Esophagus (tissue), 2 donors: ENCODE measurements at regions not wholly inside any gene's neighbourhood (a gene's known extent, or its start where the extent isn't known, plus 50 kb on each side); places are given as distances from the start of the nearest gene placed in this dataset.
"Not testable (repeated sequence)": the region's sequence is repeated elsewhere in the genome, so short reads cannot be mapped to it uniquely, and the experiment has no call there.

ENCODE experiments used
- H3K27ac ChIP-seq, 2 donors: one replicate each; pipeline ENCODE4 v1.5.1; 2013; ENCODE audit warnings: low read depth in 2 of 2, mild to moderate bottlenecking in 2 of 2, inconsistent platforms in 1 of 2, low read length in 1 of 2, moderate library complexity in 1 of 2
- H3K27me3 ChIP-seq, 2 donors: one replicate each; pipeline ENCODE4 v1.6.1; 2013; ENCODE audit warnings: low read length in 2 of 2, control low read depth in 1 of 2, mild to moderate bottlenecking in 1 of 2; ENCODE audit not compliant: insufficient read depth in 2 of 2, control insufficient read depth in 1 of 2
- H3K36me3 ChIP-seq, 2 donors: one replicate each; pipeline ENCODE4 v1.6.1; 2013; ENCODE audit warnings: low read length in 1 of 2; ENCODE audit not compliant: control insufficient read depth in 2 of 2, insufficient read depth in 2 of 2
- H3K4me1 ChIP-seq, 2 donors: one replicate each; pipeline ENCODE4 v1.6.1; 2013; ENCODE audit warnings: low read length in 1 of 2; ENCODE audit not compliant: control insufficient read depth in 2 of 2, insufficient read depth in 2 of 2
- H3K4me3 ChIP-seq, 2 donors: one replicate each; pipeline ENCODE4 v1.5.1; 2013; ENCODE audit warnings: low read length in 2 of 2, mild to moderate bottlenecking in 2 of 2, low read depth in 1 of 2, moderate library complexity in 1 of 2
- H3K9me3 ChIP-seq, 2 donors: one replicate each; pipeline ENCODE4 v1.6.1; 2013; ENCODE audit warnings: mild to moderate bottlenecking in 2 of 2, low read depth in 1 of 2, low read length in 1 of 2, moderate library complexity in 1 of 2; ENCODE audit not compliant: control insufficient read depth in 2 of 2, insufficient read depth in 1 of 2
- WGBS, 2 donors: extraction: QIAGEN DNeasy Blood & Tissue Kit; methylation state at CpG; one replicate each; pipeline ENCODE4 v1.1.7; 2013; 5-methylcytosine and 5-hydroxymethylcytosine counted together
- donor health status: healthy with polysubstance abuse.
- donor health status: Bipolar disorder and iron deficiency.

DNA sequence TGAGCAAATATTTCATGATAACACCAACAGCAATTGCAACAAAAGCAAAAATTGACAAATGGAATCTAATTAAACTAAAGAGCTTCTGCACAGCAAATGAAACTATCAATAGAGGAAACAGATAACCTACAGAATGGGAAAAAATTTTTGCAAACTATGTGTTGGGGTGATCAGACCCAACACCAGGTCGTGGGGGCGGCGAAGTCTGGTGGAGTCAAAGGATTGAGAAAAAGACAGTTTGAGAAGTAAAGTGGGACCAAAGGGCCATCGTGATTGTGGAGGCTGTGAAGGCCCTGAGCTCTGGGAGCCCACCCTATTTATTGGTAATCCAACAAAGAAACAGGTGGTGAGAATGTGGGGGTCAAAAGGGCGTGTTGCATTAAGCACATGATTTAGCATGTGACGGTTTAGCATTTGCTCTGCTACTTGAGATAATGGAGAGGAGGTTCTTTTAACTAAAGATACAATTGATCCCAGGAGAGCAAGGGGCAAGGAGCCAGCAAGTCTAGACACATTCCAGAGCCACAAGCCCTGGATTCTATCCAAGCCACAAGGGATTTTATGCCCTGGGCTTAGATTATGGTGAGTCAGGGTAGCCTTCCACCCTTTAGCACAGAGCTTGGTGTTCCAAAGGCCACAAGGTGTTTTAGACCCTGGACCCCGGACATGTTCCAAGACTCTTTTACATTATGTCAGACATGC, 65.5 kb upstream of the VLDLR start:
- not testable (repeated sequence) for H3K27me3 ChIP-seq, H3K9me3 ChIP-seq, H3K4me1 ChIP-seq, H3K4me3 ChIP-seq, H3K27ac ChIP-seq, H3K36me3 ChIP-seq
- 88 to 89% methylated on average over 7 of the region's 7 CpGs for WGBS, 2 donors

DNA sequence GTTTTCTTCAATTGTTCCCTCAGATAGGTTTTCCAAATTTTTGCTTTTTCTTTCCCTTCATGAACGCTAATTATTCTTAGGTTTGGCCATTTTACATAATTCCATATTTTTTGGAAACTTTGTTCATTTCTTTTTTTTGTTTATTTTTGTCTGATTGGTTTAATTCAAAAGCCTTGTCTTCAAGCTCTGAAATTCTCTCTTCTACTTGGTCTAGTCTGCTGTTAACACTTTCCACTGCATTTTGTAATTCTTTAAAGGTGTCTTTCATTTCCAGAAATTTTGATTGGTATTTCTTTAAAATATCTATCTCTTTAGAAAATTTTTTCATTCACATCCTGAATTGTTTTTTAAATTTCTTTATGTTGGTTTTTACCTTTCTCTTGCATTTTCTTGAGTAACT, 63.9 kb upstream of the VLDLR start:
- no peaks in the 10 kb centered on the region for H3K36me3 ChIP-seq
- no peaks in the 10 kb centered on the region for H3K9me3 ChIP-seq
- H3K27me3 ChIP-seq: no peaks in the 10 kb centered on the region
- 90 to 98% methylated on average over 1 of the region's 1 CpG for WGBS, 2 donors
- H3K4me3 ChIP-seq: no peak overlapping the region
- H3K27ac ChIP-seq: no peak overlapping the region
- H3K4me1 ChIP-seq: peaks cover 0 to 3% of the 10 kb centered on the region in 2 donors

DNA sequence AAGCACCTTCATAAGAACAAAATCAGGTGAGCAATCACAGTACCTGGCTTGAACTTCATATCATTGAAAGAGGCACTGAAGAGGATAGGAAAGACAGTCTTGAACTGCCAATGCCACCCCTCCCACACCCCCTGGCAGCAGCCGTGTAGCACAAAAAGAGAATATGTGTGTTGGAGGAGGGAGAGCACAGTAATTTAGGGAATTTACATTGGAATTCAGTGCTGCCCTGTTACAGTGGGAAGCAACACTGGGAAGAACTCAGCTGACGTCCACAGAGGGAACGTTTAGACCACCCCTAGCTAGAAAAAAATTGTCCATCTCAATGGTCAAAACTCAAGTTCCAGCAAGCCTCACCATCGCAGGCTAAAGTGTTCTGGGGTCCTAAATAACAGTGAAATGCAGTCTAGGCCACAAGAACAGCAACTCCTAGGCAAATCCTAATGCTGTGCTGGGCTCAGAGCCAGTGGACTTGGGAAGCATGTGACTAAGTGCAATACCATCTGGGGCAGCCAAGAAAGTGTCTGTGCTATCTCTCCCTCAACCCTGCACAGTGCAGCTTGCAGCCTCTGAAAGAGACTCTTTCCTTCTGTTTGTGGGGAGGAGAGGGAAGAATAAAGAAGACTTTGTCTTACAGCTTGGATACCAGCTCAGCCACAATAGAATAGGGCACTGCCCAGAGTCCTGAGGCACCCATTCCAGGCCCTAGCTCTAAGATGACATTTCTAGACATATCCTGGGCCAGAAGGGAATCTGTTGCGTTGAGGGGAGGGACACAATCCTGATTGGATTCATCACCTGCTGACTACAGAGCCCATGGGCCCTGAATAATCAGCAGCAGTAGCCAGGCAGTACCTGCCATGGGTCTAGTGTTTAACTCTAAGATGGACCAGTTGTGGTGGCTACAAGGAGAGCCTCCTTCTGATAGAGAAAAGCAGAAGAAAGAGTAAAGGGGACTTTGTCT, 62.1 kb upstream of the VLDLR start:
- 43 to 46% methylated on average over 5 of the region's 5 CpGs for WGBS, 2 donors
- Histone ChIP-seq H3K4me1 (peaks cover 0 to 3% of the 10 kb centered on the region in 2 donors), H3K4me3 (no peak overlapping the region), H3K27me3 (no peaks in the 10 kb centered on the region), H3K9me3 (no peaks in the 10 kb centered on the region), H3K36me3 (no peaks in the 10 kb centered on the region), H3K27ac (no peak overlapping the region)

DNA sequence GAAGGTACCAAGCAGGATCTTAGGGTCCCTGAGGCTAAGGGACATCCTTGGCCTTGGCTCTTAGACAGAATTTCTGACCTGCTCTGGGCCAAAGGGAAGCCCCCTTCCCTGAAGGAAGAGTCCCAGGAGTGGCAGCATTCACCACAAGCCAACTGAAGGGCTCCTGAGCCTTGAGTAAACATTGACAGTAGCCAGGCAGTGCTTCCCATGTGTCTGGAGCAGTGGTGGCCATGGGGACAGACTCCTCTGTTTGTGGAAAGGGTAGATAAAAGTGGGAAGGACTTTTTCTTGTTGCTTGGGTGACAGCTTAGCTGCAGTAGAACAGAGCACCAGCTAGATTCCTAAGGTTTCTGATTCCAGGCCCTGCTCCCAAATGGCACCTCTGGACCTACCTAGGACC, 61.4 kb upstream of the VLDLR start:
- H3K36me3 ChIP-seq: no peaks in the 10 kb centered on the region
- no peaks in the 10 kb centered on the region for H3K9me3 ChIP-seq
- H3K4me1 ChIP-seq: peaks cover 0 to 3% of the 10 kb centered on the region in 2 donors
- no peaks in the 10 kb centered on the region for H3K27me3 ChIP-seq
- H3K27ac ChIP-seq: no peak overlapping the region
- H3K4me3 ChIP-seq: no peak overlapping the region

DNA sequence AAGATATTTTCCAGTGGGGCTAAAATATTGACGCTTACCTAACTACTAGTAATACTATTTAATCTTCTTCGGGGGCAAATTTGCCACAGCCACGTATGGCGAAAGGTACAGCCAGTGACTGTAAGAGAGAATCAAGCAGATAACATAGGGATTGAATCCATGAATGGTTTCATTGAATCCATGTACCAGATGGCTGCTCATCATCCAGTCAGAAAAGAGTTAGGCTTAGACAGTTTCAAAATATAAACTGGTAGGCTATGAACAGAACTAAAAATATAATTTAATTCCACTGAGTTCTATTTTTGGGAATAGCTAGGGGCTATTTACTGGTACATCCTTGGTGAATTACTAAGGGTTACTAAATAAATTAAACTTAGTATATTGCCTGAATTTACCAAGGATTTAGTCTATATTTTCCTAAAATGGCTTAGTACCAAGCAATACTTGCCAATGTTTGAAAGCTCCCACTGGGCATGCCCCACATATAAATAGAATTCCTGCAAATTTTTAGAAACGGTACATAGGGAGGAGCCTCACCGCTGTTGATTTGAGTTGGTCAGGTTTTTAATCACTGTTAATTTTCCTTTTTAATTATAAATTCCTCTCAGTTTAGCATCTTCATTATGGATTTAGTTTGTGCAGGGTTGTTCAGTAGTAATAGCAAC, 55.8 kb upstream of the VLDLR start:
- no peaks in the 10 kb centered on the region for H3K4me1 ChIP-seq
- H3K27ac ChIP-seq: no peak overlapping the region
- no peaks in the 10 kb centered on the region for H3K36me3 ChIP-seq
- no peak overlapping the region for H3K4me3 ChIP-seq
- WGBS, 2 donors: 90 to 94% methylated on average over 6 of the region's 6 CpGs
- no peaks in the 10 kb centered on the region for H3K9me3 ChIP-seq
- no peaks in the 10 kb centered on the region for H3K27me3 ChIP-seq

DNA sequence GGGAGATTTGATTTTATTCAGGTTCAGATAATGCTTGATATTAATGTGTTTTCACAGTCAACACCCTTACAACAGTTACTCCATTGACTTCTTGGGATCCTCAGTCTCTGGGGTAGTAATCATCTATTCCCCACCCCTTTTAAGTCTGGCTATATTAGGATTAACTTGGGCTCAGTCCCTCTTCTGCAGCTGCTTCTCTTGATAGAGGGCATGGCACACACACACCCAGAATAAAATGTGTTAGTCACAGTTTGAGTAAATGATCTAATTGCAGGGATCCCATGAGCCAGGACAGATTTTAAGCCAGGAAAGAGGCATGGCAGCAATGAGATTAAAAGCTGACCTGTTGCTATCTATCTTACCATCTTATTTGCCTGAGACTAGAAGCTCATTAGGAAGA, 53.7 kb upstream of the VLDLR start:
- Histone ChIP-seq H3K4me1 (no peaks in the 10 kb centered on the region), H3K36me3 (no peaks in the 10 kb centered on the region), H3K27ac (no peak overlapping the region), H3K4me3 (no peak overlapping the region), H3K27me3 (no peaks in the 10 kb centered on the region), H3K9me3 (no peaks in the 10 kb centered on the region)

DNA sequence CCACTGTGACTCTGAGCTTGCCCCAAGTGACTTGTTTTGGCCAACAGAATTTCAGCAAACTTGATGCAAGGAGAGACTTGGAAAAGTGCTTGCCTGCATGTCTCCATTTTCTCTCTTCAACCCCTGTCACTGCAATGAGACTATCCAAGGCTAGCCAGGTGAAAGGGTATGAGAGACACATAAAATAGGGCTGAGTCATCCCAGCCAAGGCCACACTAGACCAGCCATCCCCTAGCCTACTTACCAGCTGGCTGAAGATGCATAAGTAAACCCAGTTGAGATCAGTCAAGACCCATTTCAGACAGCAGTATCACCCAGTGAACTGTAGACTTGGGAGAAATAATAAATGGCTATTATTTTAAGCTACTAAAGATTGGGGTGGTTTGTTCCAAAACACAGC, 52.9 kb upstream of the VLDLR start:
- H3K4me3 ChIP-seq: no peak overlapping the region
- no peaks in the 10 kb centered on the region for H3K36me3 ChIP-seq
- no peak overlapping the region for H3K27ac ChIP-seq
- no peaks in the 10 kb centered on the region for H3K9me3 ChIP-seq
- H3K27me3 ChIP-seq: no peaks in the 10 kb centered on the region
- H3K4me1 ChIP-seq: no peaks in the 10 kb centered on the region

DNA sequence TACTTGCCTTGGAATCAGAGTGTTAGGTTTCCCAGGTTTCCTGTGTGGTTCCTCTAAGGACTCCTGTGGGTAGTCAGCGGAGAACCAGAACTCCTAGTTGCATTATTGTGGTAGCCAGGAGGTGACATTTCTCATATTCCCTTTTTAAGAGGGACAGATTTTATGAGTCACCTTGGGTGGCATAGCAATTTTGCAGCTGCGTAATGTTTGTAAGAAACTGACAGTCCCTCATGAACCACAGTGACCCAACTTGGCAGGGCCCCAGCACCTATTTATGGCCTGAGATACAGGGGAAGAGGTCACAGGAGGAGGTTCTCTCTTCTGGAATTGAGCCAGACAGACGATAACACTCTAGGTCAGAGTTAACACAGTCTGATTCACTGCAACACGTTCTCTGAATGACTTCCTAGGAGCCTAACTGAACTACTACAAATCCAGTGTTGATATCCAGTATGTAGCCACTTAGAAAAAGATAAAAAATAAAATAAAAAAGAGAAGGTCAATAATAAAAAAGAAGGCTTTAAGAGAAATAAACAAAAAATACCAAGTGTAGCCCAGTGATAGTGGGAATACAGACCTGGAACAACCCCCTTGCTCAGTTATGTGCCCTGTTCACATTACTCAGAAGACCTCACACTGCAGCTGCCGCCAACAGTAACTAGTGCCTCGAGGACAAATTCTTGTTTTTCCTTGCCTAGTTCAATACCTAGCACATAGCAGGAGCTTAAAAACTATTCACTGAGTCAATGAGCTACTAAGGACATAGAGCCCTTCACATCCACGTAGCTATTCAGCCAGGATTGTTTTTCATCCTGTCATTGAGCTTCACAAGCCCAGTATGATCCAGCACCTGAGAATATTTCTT, 50.7 kb upstream of the VLDLR start:
- no peaks in the 10 kb centered on the region for H3K36me3 ChIP-seq
- peak overlapping the region in 1 of 2 donors; percentile 7 for H3K27ac ChIP-seq
- 25 to 27% methylated on average over 7 of the region's 7 CpGs for WGBS, 2 donors
- no peaks in the 10 kb centered on the region for H3K27me3 ChIP-seq
- no peaks in the 10 kb centered on the region for H3K9me3 ChIP-seq
- no peak overlapping the region for H3K4me3 ChIP-seq
- H3K4me1 ChIP-seq: no peaks in the 10 kb centered on the region
